ENCODE measurements at regions not wholly inside any gene's neighbourhood (a gene's known extent, or its start where the extent isn't known, plus 50 kb on each side); places are given as distances from the start of the nearest gene placed in this dataset.
A peak's percentile ranks its signal among the peaks of the same experiment; 100 is the strongest.

DNA sequence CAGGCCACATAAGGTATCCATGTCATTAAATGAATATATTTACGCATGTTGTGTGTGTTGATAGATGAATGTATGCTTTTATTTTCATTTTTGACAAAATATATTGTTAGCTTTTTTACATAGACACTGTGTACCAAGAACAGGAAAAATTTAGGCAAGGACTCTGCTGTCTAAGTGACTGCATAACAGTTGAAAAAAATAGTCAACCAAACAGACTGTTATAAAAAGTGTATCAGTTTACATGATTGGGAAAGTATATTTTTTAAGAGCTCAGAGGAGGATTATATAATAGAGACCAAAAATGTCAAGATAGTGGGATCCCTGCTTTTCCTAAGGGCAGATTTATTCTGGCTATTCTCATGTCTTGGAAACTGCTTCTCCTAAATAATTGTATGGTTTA lies 858.0 kb downstream of the SLITRK1 start:
- Histone ChIP-seq H3K14ac (replicated peaks; ENCODE audit: low read depth, low read length) (no peak overlapping the region), H2BK20ac (ENCODE audit: low read depth, low read length) (no peak overlapping the region), H3K56ac (ENCODE audit: extremely low read depth, insufficient read depth, low read length) (no peak overlapping the region), H4K91ac (ENCODE audit: insufficient read depth, low read depth, low read length) (no peak overlapping the region), H4K20me1 (ENCODE audit: insufficient read depth, low read length) (no peaks in the 10 kb centered on the region), H3K79me1 (ENCODE audit: low read depth in 1 of 2, low read length in 2 of 2) (no peaks in the 10 kb centered on the region), H2AK5ac (ENCODE audit: low read depth, low read length) (no peak overlapping the region), H3K9ac (ENCODE audit: low read depth, low read length) (no peak overlapping the region), H3K36me3 (ENCODE audit: control insufficient read depth, insufficient read depth, low read length) (no peaks in the 10 kb centered on the region), H3K4ac (ENCODE audit: low read depth, low read length) (no peak overlapping the region), H3K27ac (ENCODE audit: insufficient read depth, low read length) (no peak overlapping the region), H2AFZ (replicated peaks; ENCODE audit: low read length, poor library complexity) (no peak overlapping the region), H3K4me3 (ENCODE audit: insufficient read depth, low read depth, low read length) (no peak overlapping the region), H2AK9ac (replicated peaks; ENCODE audit: low read depth, low read length, poor library complexity) (no peak overlapping the region), H3K27me3 (ENCODE audit: control insufficient read depth, insufficient read depth, low read length) (no peaks in the 10 kb centered on the region), H4K5ac (ENCODE audit: low read depth, low read length) (no peak overlapping the region), H3K18ac (ENCODE audit: low read depth, low read length) (no peak overlapping the region), H4K8ac (ENCODE audit: low read depth in 2 of 2, low read length in 2 of 2) (no peak overlapping the region), H3K9me1 (ENCODE audit: insufficient read depth, low read length) (no peaks in the 10 kb centered on the region), H3K23ac (ENCODE audit: low read depth, low read length) (no peak overlapping the region), H3K4me2 (ENCODE audit: low read depth, low read length) (no peak overlapping the region), H2BK5ac (ENCODE audit: low read depth, low read length, poor library complexity, severe bottlenecking) (no peak overlapping the region), H3K9me3 (ENCODE audit: control insufficient read depth, insufficient read depth, low read length) (no peaks in the 10 kb centered on the region), H2BK15ac (ENCODE audit: low read depth, low read length) (no peak overlapping the region), H2BK120ac (ENCODE audit: low read depth, low read length) (no peak overlapping the region), H3K4me1 (ENCODE audit: control insufficient read depth, insufficient read depth, low read length) (no peaks in the 10 kb centered on the region)
- POLR2A ChIA-PET (ENCODE audit: unreplicated experiment): no interaction called here
- CTCF ChIA-PET: no interaction called here
- intact Hi-C loops (cut with micrococcal nuclease): no loop called here
- dilution Hi-C loops (cut with HindIII; ENCODE audit: low sequenced_read_pairs, unreplicated experiment): no loop called here
- no CpG with 5 or more reads among the region's 1 CpG for WGBS, 2 experiments (ENCODE audit: extremely low coverage in 2 of 2, insufficient read length in 1 of 2)
- no peak; the same call in 1 of the 2 replicates for ATAC-seq (ENCODE audit: low read depth)
- DNase-seq: peak; percentile 7
- TF ChIP-seq CHD1 (IDR thresholded peaks at IDR 0.05; ENCODE audit: low read depth, low read length) (no peak), CEBPB (IDR thresholded peaks at IDR 0.05; ENCODE audit: low read depth, low read length) (peak; percentile 40; the same call in 1 of the 2 replicates)
- in situ Hi-C loops (cut with MboI; ENCODE audit: low sequenced_read_pairs): no loop called here
- no TSS peak for BruUV-seq (replicated peaks)

Measured in IMR-90 (cell line).